Epithelial cell of proximal tubule (primary cell): ENCODE measurements at regions not wholly inside any gene's neighbourhood (a gene's known extent, or its start where the extent isn't known, plus 50 kb on each side); places are given as distances from the start of the nearest gene placed in this dataset.
"Not testable (repeated sequence)": the region's sequence is repeated elsewhere in the genome, so short reads cannot be mapped to it uniquely, and the experiment has no call there.

Experiments used
- DNase-seq: peaks from one replicate; pipeline ENCODE4 v3.0.0-alpha.2; 2011; ENCODE audit warnings: low read depth
- H3K4me3 ChIP-seq: 2 replicates; pipeline ENCODE4 v1.5.1; 2011; ENCODE audit warnings: low read depth, mild to moderate bottlenecking, low read length
- TF ChIP-seq, protein P1 (sequence below): conservative IDR thresholded peaks from 2 replicates; pipeline ENCODE4 v1.5.1; 2012; ENCODE audit warnings: low read depth, mild to moderate bottlenecking, low read length

DNA sequence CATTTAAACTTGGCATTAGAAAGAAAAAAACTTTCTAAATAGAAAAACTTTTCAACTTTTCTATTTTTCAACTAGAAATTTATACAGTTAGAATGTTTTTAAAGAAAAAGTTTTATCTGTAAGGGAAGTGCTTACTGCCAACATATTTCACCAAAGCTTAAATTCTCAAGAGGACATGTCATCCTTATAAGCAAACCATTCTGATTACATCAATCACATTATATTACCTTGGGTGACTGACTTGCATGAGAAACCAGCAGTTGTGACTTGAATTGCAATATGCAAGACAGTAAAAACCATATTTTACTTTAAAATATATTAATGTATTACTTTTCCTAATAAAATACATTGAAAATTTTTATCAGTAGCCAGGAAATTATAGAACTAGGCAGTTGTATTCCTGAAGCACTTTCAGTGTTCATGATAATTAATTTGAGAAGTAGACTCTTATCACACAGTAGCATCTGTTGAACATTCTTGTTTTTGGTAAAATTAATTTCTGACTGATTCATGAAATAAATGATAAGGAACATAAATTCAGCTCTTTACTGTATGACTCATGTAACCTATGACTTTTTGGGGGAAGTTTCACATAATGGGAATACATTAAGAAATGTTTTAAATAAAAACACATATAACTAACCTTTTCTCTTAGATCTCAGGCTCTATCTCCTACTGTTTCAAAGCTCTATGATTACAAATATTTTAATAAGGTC is 345.0 kb upstream of the CCDC179 start:
- H3K4me3 ChIP-seq, result no peak overlapping the region
- TF ChIP-seq, protein P1, sequence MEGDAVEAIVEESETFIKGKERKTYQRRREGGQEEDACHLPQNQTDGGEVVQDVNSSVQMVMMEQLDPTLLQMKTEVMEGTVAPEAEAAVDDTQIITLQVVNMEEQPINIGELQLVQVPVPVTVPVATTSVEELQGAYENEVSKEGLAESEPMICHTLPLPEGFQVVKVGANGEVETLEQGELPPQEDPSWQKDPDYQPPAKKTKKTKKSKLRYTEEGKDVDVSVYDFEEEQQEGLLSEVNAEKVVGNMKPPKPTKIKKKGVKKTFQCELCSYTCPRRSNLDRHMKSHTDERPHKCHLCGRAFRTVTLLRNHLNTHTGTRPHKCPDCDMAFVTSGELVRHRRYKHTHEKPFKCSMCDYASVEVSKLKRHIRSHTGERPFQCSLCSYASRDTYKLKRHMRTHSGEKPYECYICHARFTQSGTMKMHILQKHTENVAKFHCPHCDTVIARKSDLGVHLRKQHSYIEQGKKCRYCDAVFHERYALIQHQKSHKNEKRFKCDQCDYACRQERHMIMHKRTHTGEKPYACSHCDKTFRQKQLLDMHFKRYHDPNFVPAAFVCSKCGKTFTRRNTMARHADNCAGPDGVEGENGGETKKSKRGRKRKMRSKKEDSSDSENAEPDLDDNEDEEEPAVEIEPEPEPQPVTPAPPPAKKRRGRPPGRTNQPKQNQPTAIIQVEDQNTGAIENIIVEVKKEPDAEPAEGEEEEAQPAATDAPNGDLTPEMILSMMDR, result no peak
- DNase-seq, result no peak

GRCh38 chr11:23206741-23207336 is 346.6 kb upstream of the CCDC179 start:
- no peak overlapping the region for H3K4me3 ChIP-seq
- TF ChIP-seq, protein P1, result no peak
- no peak for DNase-seq

- no peak overlapping the region for H3K4me3 ChIP-seq
- TF ChIP-seq, protein P1, result no peak
- DNase-seq, result no peak
Observed at GRCh38 chr11:23211221-23211620, 350.9 kb upstream of the CCDC179 start.

DNA sequence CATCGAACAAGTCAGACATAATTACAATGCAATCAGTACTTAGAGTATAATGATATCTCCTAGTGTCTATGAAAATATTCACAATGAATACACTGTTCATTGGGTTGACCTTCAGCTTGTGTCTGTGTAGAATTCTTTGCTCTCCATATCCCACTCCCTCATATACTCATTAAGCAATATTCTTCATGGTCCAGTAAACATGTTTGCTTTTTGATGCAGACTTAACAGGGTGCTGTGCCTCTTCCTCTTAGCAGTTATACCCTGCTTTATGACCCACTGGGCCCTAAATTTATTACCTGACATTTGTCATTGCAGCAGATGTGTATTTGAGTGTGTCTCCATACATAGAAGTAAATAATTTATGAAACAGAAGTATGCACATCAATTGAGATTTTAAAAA is 352.5 kb upstream of the CCDC179 start:
- H3K4me3 ChIP-seq, result no peak overlapping the region
- TF ChIP-seq, protein P1, result no peak
- no peak for DNase-seq

GRCh38 chr11:23217072-23217471 is 356.8 kb upstream of the CCDC179 start:
- DNase-seq, result no peak
- TF ChIP-seq, protein P1, result no peak
- no peak overlapping the region for H3K4me3 ChIP-seq

DNA sequence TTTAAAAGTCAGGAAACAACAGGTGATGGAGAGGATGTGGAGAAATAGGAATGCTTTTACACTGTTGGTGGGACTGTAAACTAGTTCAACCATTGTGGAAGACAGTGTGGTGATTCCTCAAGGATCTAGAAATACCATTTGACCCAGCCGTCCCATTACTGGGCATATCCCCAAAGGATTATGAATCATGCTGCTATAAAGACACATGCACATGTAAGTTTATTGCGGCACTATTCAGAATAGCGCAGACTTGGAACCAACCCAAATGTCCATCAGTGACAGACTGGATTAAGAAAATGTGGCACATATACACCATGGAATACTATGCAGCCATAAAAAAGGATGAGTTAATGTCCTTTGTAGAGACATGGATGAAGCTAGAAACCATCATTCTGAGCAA is 359.8 kb upstream of the CCDC179 start:
- not testable (repeated sequence) for DNase-seq, H3K4me3 ChIP-seq

GRCh38 chr11:23221366-23221765 is 361.1 kb upstream of the CCDC179 start:
- no peak for DNase-seq
- no peak overlapping the region for H3K4me3 ChIP-seq
- TF ChIP-seq, protein P1, result no peak
